Stimulated activated CD4-positive, alpha-beta T cell treated with anti-CD3 and anti-CD28 coated beads, Interleukin-12 subunit alpha, Interleukin-12 subunit beta, amount 100 ng/mL, for 4 hours (primary cell): ENCODE measurements at regions not wholly inside any gene's neighbourhood (a gene's known extent, or its start where the extent isn't known, plus 50 kb on each side); places are given as distances from the start of the nearest gene placed in this dataset.

Experiments used
- DNase-seq: peaks from one replicate; pipeline ENCODE4 v3.0.0-alpha.2; 2020

GRCh38 chr3:124415446-124415960, 314.7 kb upstream of the UMPS start:
- no peak for DNase-seq

GRCh38 chr3:124419303-124419702, 310.9 kb upstream of the UMPS start:
- DNase-seq = no peak

GRCh38 chr3:124420392-124420791, 309.9 kb upstream of the UMPS start:
- DNase-seq = no peak

- no peak for DNase-seq
These were observed 307.4 kb upstream of the UMPS start for GRCh38 chr3:124422805-124423204.

GRCh38 chr3:124424396-124424795, 305.9 kb upstream of the UMPS start:
- DNase-seq = no peak

- DNase-seq = no peak
These were observed 304.3 kb upstream of the UMPS start for GRCh38 chr3:124425972-124426371.

- DNase-seq = no peak
These were observed 301.7 kb upstream of the UMPS start for GRCh38 chr3:124428372-124429128.

GRCh38 chr3:124429129-124429815, 301.0 kb upstream of the UMPS start:
- no peak for DNase-seq

GRCh38 chr3:124431331-124431994, 298.8 kb upstream of the UMPS start:
- DNase-seq = no peak

GRCh38 chr3:124434176-124434575, 296.1 kb upstream of the UMPS start:
- no peak for DNase-seq

- DNase-seq = no peak
These were observed 294.8 kb upstream of the UMPS start for GRCh38 chr3:124435467-124435866.

GRCh38 chr3:124438813-124439212, 291.4 kb upstream of the UMPS start:
- DNase-seq = no peak

GRCh38 chr3:124439603-124440002, 290.6 kb upstream of the UMPS start:
- DNase-seq = no peak

GRCh38 chr3:124441766-124442165, 288.5 kb upstream of the UMPS start:
- no peak for DNase-seq

- DNase-seq = no peak
These were observed 287.8 kb upstream of the UMPS start for GRCh38 chr3:124442463-124442862.

GRCh38 chr3:124443446-124443845, 286.8 kb upstream of the UMPS start:
- no peak for DNase-seq

- no peak for DNase-seq
These were observed 286.2 kb upstream of the UMPS start for GRCh38 chr3:124444075-124444474.

- no peak for DNase-seq
These were observed 285.4 kb upstream of the UMPS start for GRCh38 chr3:124444896-124445295.

- DNase-seq = no peak
These were observed 282.4 kb upstream of the UMPS start for GRCh38 chr3:124447845-124448244.

- no peak for DNase-seq
These were observed 281.3 kb upstream of the UMPS start for GRCh38 chr3:124448954-124449353.

GRCh38 chr3:124450366-124450765, 279.9 kb upstream of the UMPS start:
- no peak for DNase-seq

- no peak for DNase-seq
These were observed 278.5 kb upstream of the UMPS start for GRCh38 chr3:124451630-124452317.

- no peak for DNase-seq
These were observed 277.1 kb upstream of the UMPS start for GRCh38 chr3:124453189-124453588.
